AG08396 (cell line): ENCODE measurements at regions not wholly inside any gene's neighbourhood (a gene's known extent, or its start where the extent isn't known, plus 50 kb on each side); places are given as distances from the start of the nearest gene placed in this dataset.

Experiments
- DNase-seq: peaks from one replicate; pipeline ENCODE4 v3.0.0; 2012; ENCODE audit warnings: low spot score, mixed read lengths

GRCh38 chr12:124411953-124412645, 117.2 kb downstream of the RFLNA start:
- DNase-seq: no peak

- peak; percentile 89 for DNase-seq
Measured at GRCh38 chr12:124411281-124411878, 116.5 kb downstream of the RFLNA start.

- DNase-seq: no peak
Measured at GRCh38 chr12:124410354-124411175, 115.7 kb downstream of the RFLNA start.

- DNase-seq: no peak
Measured at GRCh38 chr12:124408822-124409517, 114.1 kb downstream of the RFLNA start.

GRCh38 chr12:124407074-124407473, 112.2 kb downstream of the RFLNA start:
- DNase-seq: no peak

- no peak for DNase-seq
Measured at GRCh38 chr12:124406043-124406442, 111.2 kb downstream of the RFLNA start.

GRCh38 chr12:124405592-124405991, 110.7 kb downstream of the RFLNA start:
- DNase-seq: no peak

- no peak for DNase-seq
Measured at GRCh38 chr12:124405151-124405550, 110.3 kb downstream of the RFLNA start.

- DNase-seq: no peak
Measured at GRCh38 chr12:124404162-124404784, 109.4 kb downstream of the RFLNA start.

- DNase-seq: no peak
Measured at GRCh38 chr12:124403273-124403672, 108.4 kb downstream of the RFLNA start.

GRCh38 chr12:124402248-124403066, 107.6 kb downstream of the RFLNA start:
- DNase-seq: no peak

GRCh38 chr12:124401704-124402221, 106.9 kb downstream of the RFLNA start:
- DNase-seq: no peak

GRCh38 chr12:124400124-124400523, 105.2 kb downstream of the RFLNA start:
- DNase-seq: no peak

GRCh38 chr12:124399622-124400021, 104.7 kb downstream of the RFLNA start:
- DNase-seq: peak; percentile 76

GRCh38 chr12:124398578-124399227, 103.8 kb downstream of the RFLNA start:
- DNase-seq: no peak

- DNase-seq: no peak
Measured at GRCh38 chr12:124397807-124398577, 103.1 kb downstream of the RFLNA start.

GRCh38 chr12:124397399-124397679, 102.4 kb downstream of the RFLNA start:
- no peak for DNase-seq

- DNase-seq: no peak
Measured at GRCh38 chr12:124396544-124397398, 101.9 kb downstream of the RFLNA start.

GRCh38 chr12:124395986-124396385, 101.1 kb downstream of the RFLNA start:
- no peak for DNase-seq
